HG03460 (cell line): ENCODE measurements at regions not wholly inside any gene's neighbourhood (a gene's known extent, or its start where the extent isn't known, plus 50 kb on each side); places are given as distances from the start of the nearest gene placed in this dataset.

Experiments used
- ATAC-seq: cut with Tn5 transposase; IDR thresholded peaks from one replicate; pipeline ENCODE4 v1.9.1; 2021; ENCODE audit not compliant: unreplicated experiment

GRCh38 chr9:18331808-18332209 is 142.1 kb upstream of the ADAMTSL1 start:
- ATAC-seq = no peak

- ATAC-seq = no peak
Observed at GRCh38 chr9:18333157-18333556, 140.8 kb upstream of the ADAMTSL1 start.

GRCh38 chr9:18335825-18336224 is 138.1 kb upstream of the ADAMTSL1 start:
- ATAC-seq = no peak

GRCh38 chr9:18338042-18338441 is 135.9 kb upstream of the ADAMTSL1 start:
- ATAC-seq = no peak

- ATAC-seq = no peak
Observed at GRCh38 chr9:18343784-18344183, 130.2 kb upstream of the ADAMTSL1 start.

DNA sequence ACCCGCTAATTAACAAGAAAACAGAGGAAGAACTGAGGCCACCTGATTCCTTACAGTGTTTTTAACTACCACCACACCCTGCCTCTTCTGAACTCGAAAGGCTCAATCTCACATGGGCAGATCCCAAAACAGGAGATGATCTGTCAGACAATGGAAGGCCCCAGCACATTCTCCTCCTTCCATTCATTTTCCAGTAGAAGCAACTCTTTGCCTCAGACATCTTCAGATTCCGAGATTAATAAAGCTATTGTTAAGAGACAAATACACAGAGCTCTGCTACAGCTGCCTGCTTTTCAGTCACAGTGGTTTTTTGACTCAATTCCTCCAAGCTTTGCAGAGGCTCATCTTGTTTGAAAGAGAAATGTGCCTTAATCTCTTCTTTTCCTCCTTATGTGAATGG is 127.2 kb upstream of the ADAMTSL1 start:
- ATAC-seq = no peak

DNA sequence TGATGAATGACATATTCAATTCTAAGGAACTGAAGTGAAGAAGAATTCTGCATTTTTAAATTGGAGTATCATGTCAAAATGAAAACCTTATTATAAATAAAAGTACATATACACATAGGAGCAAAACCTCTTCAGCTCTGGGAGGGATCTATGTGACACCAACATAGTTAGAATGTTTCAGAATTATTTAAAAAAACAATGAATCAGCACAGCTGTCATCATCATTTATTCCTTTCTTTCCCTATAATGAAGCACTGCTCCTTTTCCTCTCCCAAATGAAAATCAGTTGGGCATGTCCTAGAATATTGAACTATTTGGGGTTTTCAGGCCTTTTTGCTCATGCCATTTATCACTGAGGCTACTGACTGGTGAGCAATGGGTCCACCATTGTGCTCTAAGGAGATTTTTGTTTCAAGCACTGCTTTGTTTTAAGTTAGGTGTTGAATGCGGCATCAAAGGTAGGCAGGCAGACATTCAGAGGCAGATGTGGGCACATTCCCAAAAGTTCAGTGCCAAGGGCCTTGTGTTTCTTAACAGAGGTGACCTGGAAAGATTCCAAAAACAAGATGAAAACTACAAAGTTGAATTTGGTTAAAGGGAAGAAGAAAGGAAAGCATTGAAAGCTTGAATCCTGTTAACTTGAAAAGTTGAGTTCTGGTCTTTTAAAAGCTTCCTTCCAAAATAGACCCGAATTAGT is 126.4 kb upstream of the ADAMTSL1 start:
- ATAC-seq = no peak

DNA sequence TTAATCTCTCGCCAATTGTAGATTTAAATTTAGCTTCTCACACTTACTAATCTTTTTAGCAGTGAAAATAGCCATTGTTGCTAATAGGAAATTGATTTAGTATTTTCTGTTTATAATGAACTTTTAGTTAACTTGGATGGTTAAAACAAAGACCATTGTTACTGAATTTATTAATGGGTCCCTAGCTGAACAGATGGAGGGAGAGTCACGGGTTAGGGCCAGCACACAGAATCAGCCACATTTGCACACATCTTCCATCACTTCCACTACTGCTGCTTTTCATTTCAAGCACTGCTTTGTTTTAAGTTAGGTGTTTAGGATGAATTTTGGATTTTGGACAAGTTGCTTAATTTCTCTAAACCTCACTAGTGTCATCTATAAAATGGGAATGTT is 125.9 kb upstream of the ADAMTSL1 start:
- ATAC-seq = no peak

- ATAC-seq = no peak
Observed at GRCh38 chr9:18349530-18349929, 124.4 kb upstream of the ADAMTSL1 start.

DNA sequence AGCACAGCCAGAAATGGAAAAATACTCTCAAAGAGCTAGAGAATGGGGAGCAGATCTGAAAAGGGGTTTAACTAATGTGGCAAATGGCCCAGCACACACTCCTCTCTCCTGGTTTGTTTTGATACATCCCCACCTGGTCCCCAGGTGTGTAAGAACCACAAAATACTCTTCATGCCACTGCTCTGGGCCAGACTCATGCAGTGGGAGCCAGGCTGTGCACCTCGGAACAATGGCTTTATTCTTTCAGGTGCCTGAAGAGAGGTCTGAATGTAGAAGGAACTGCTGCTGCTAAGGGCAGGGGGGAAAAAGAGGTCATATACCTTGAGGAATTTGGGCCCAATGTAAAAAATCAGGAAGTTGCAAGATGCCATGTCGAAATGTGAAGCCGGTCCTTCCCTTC is 123.9 kb upstream of the ADAMTSL1 start:
- no peak for ATAC-seq

DNA sequence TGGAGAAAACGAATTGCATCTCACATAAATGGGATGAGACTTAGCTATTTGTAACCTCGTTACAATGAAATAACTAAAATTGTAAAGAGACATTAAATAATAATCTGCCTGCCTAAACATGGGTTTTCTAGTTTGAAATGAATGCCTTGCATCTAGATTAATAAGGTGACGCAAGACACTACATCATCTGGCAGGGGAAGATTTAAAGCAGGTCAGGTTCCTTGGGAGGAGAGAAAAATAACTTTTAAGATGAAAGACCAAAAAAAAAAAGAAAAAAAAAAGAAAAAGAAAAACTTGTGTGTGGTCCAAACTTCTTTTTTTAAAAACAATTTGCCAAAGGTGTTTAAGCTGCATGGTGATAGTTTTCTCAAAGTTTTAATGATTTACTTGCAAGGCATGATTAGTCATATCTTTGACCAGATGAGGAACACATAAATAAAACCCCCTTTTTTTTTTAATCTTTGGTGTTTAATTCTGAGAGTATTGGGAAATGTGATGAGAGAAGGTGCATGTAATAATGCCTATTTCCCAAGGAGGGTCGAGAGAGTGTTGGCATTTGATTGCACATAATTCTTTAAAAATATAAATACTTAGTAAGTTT is 122.9 kb upstream of the ADAMTSL1 start:
- ATAC-seq = no peak

- no peak for ATAC-seq
Observed at GRCh38 chr9:18352711-18353110, 121.2 kb upstream of the ADAMTSL1 start.

- ATAC-seq = no peak
Observed at GRCh38 chr9:18353473-18353872, 120.5 kb upstream of the ADAMTSL1 start.

DNA sequence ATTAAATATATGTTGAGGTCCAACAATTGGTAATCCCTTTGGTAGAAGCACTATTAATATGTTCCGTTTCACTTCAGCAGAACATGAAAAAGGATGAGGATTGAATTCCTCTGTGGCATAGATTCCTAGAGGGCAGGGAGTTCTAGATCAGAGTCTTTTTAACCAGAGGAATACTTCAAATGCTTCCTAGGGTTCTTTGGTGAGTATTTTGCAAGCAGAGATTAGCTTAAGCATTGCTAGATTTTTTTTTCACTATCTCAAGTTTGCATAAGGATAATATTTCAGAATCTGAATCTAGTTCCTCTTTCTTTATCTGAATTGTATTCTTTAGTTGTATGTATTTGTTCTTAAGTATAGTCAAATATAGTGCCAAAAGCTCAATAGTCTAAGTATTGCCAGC is 116.6 kb upstream of the ADAMTSL1 start:
- no peak for ATAC-seq

DNA sequence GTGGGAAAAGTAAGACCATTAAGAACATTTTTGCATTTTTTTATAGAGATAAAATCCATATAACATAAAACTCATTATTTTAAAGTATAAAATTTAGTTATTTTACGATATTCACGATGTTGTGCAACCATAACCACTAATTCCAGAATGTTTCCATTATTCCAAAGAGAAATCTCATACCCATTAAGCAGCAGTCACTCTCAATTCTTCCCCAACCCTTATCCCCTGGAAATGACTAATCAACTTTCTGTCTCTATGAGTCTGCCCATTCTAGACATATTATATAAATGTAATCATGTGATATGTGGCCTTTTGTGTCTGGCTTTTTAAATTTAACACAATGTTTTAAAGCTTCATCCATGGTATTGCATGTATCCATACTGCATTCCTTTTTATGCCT is 115.6 kb upstream of the ADAMTSL1 start:
- ATAC-seq = no peak

GRCh38 chr9:18359335-18359734 is 114.6 kb upstream of the ADAMTSL1 start:
- ATAC-seq = no peak

GRCh38 chr9:18360005-18360404 is 113.9 kb upstream of the ADAMTSL1 start:
- ATAC-seq = no peak

GRCh38 chr9:18361646-18362045 is 112.3 kb upstream of the ADAMTSL1 start:
- no peak for ATAC-seq

- no peak for ATAC-seq
Observed at GRCh38 chr9:18362166-18362565, 111.8 kb upstream of the ADAMTSL1 start.

DNA sequence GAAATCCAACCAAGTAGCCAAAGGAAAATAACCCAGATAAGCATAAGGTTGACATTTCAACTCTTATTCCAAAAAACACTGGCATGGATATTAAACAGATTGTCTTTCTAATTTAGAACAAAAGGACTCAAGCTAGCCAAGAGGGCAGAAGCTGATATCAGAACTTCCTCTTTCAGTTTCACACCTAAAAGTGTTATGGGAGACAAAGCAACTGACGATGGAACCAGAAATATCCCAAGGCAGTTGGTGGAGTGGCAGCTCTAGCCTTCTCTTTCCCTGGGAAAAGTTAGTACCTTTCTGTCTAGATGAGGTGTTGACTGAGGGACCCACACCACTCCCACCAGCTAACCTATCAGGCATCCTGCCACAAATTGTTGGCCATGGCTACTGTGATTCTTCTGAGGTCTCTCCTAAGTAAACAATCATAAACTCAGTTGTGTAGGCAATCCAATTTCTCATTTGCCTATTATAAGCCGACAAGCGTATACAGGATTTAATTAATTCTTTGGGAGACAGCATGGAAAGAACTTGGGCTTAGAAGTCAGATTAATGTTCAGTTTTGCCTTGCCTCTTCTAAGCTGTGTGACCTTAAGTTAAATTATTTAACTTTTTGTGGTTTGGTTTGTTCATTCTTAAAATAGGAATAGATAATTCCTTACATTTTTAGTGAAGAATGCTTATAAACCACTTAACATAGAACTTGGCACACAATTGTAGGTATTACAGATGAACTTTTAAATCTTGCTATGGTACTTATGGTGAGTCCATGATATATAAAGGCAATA is 110.9 kb upstream of the ADAMTSL1 start:
- no peak for ATAC-seq

DNA sequence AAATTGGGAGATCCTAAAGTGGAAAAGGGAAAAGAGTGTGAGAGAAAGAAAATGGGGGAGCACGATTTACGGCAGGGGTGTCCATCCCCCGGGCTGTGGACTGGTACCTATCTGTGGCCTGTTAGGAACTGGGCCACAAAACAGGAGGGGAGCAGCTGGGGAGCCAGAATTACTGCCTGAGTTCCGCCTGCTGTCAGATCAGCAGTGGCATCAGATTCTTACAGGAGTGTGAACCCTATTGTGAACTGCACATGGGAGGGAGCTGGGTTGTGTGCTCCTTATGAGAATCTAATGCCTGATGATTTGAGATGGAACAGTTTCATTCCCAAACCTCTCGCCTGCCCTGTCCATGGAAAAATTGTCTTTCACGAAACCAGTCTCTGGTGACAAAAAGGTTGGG is 108.3 kb upstream of the ADAMTSL1 start:
- ATAC-seq = no peak

GRCh38 chr9:18366184-18366583 is 107.8 kb upstream of the ADAMTSL1 start:
- ATAC-seq = peak; percentile 53
